ENCODE measurements at regions not wholly inside any gene's neighbourhood (a gene's known extent, or its start where the extent isn't known, plus 50 kb on each side); places are given as distances from the start of the nearest gene placed in this dataset.

DNA sequence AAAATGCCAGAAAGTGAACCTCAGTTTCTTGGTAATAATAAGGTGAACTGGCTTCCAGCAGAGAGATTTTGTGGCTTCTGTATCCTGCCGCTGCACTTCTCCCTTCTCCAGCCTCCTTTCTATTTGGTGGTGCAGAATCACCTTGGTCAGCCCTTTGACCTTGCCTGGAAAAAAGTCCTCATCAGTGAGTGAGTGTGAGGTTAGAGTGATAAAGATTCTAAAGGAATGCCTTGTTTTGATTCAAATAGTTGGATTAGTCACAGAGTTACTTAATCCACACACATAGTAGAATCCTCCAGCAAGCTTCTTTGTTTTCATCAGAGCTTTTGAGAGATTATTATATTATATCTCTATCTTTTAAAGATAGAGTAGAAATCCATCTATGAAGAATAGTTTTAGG is 140.9 kb downstream of the KCNRG start:
- Histone ChIP-seq H3K9me3 (no peaks in the 10 kb centered on the region), H3K4me3 (no peak overlapping the region), H3K36me3 (no peaks in the 10 kb centered on the region), H3K27me3 (no peaks in the 10 kb centered on the region), H3K4me1 (no peaks in the 10 kb centered on the region), H3K27ac (no peak overlapping the region)
- TF ChIP-seq CTCF (IDR thresholded peaks at IDR 0.05), result no peak
- DNase-seq (ENCODE audit: low spot score in 2 of 2), result no peak
- intact Hi-C loops (cut with DNase I), result no loop called here

DNA sequence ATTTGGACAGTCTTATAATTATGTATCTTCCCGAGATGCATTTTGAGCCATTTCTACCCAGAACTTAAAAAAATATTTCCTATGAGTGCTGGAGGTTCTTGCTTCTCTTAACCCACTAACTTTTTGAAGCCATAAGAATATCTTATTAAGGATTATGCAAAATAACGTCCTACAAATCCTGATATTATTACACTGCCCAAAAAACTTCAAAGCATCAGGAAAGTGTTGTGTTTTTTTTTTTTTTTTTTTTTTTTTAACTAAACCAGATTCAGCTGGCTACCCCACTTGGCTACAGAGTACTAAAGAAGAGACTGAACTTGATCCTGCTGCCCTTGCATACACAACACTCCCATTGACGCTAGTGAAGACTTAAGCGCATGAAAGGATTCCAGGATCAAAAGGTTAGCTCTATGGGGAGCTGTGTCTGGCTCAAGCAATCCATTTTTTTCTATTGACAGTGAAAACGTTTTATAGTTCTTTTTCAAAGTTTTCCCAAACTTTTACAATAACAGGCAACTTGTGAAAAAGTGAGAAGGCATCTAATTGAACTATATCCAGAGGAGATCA is 141.4 kb downstream of the KCNRG start:
- TF ChIP-seq CTCF (IDR thresholded peaks at IDR 0.05), result no peak
- Histone ChIP-seq H3K9me3 (no peaks in the 10 kb centered on the region), H3K4me1 (no peaks in the 10 kb centered on the region), H3K36me3 (no peaks in the 10 kb centered on the region), H3K27me3 (no peaks in the 10 kb centered on the region), H3K4me3 (no peak overlapping the region), H3K27ac (no peak overlapping the region)
- DNase-seq (ENCODE audit: low spot score in 2 of 2), result no peak
- intact Hi-C loops (cut with DNase I), result no loop called here

DNA sequence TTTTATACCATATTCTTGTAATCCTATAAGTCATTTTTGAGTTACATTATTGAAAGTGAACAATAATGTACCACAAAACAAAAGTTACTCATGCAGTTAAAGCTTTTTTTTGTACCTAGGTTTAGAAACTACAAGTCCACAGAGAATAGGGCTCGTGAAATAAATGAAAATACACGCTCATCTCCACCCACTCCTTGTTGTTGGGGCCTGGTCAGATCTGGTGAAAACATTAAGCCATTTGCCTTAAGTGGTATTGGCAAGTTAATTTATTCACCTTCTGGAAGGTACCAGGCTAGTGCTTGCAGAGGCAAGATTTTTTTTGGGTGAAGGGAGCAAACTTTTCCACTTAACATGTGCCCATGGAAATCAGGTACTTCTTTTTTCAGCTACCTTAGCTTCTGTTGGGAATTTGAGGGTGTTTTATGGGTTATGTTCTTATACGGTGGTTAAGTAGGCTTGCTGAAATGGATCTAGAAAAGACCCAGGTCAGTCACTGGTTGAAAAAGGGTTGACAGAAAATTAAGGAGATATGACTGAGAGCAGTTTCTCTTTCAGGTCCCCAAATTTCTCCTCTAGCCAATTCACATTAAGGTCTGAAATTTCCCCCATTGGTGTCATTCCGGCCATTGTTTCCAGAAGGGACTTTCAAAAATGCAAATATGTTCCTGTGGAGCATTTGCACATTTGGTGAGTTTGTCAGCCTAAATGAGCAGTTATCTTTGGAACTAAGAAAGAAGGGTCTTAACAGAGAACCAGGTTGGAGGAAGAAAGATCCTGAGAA is 143.3 kb downstream of the KCNRG start:
- no peaks in the 10 kb centered on the region for H3K27me3 ChIP-seq
- intact Hi-C loops (cut with DNase I), result no loop called here
- no peak overlapping the region for H3K27ac ChIP-seq
- no peaks in the 10 kb centered on the region for H3K36me3 ChIP-seq
- no peak for TF ChIP-seq CTCF (IDR thresholded peaks at IDR 0.05)
- no peaks in the 10 kb centered on the region for H3K4me1 ChIP-seq
- no peaks in the 10 kb centered on the region for H3K9me3 ChIP-seq
- DNase-seq (ENCODE audit: low spot score in 2 of 2), result no peak
- H3K4me3 ChIP-seq, result no peak overlapping the region

GRCh38 chr13:50159607-50160006 is 144.4 kb downstream of the KCNRG start:
- no peak overlapping the region for H3K4me3 ChIP-seq
- intact Hi-C loops (cut with DNase I), result no loop called here

GRCh38 chr13:50161052-50161451 is 145.8 kb downstream of the KCNRG start:
- H3K9me3 ChIP-seq, result no peaks in the 10 kb centered on the region
- H3K4me1 ChIP-seq, result no peaks in the 10 kb centered on the region
- no peak for TF ChIP-seq CTCF (IDR thresholded peaks at IDR 0.05)
- no peaks in the 10 kb centered on the region for H3K36me3 ChIP-seq
- DNase-seq (ENCODE audit: low spot score in 2 of 2), result no peak
- intact Hi-C loops (cut with DNase I), result no loop called here
- H3K27me3 ChIP-seq, result no peaks in the 10 kb centered on the region
- H3K4me3 ChIP-seq, result no peak overlapping the region
- no peak overlapping the region for H3K27ac ChIP-seq

More at GRCh38 chr13:50159607-50160006, 144.4 kb downstream of the KCNRG start:
- Histone ChIP-seq H3K9me3 (no peaks in the 10 kb centered on the region), H3K27ac (no peak overlapping the region), H3K36me3 (no peaks in the 10 kb centered on the region), H3K4me1 (no peaks in the 10 kb centered on the region), H3K27me3 (no peaks in the 10 kb centered on the region)
- no peak for DNase-seq (ENCODE audit: low spot score in 2 of 2)
- TF ChIP-seq CTCF (IDR thresholded peaks at IDR 0.05), result no peak
